CD14-positive monocyte (primary cell): ENCODE measurements at regions not wholly inside any gene's neighbourhood (a gene's known extent, or its start where the extent isn't known, plus 50 kb on each side); places are given as distances from the start of the nearest gene placed in this dataset.

Experiments
- DNase-seq, 3 donors: peaks; one replicate each; pipeline ENCODE4 v3.0.0-alpha.2; 2011 to 2022
- H2AFZ ChIP-seq: 2 replicates; pipeline ENCODE4 v1.6.0; 2012; ENCODE audit warnings: mild to moderate bottlenecking, low read depth, low read length, inconsistent platforms; ENCODE audit not compliant: insufficient read depth, poor library complexity, severe bottlenecking
- H3K27ac ChIP-seq, 2 donors: 1 replicate in 1 of 2; 2 replicates in 1 of 2; pipeline ENCODE4 v1.5.1; 2012 to 2013; ENCODE audit warnings: low read length in 2 of 2, control low read depth in 1 of 2, inconsistent platforms in 1 of 2, low read depth in 1 of 2, mild to moderate bottlenecking in 1 of 2
- H3K27me3 ChIP-seq, 2 donors: one replicate each; pipeline versions ENCODE4 v1.6.0 to v1.6.1; 2011 to 2013; ENCODE audit warnings: low read length in 2 of 2; ENCODE audit not compliant: control insufficient read depth in 2 of 2, insufficient read depth in 2 of 2
- H3K36me3 ChIP-seq, 2 donors: replicated peaks in 1 of 2; 1 replicate in 1 of 2; 2 replicates in 1 of 2; pipeline versions ENCODE4 v1.5.1 to v1.6.1; 2012 to 2013; ENCODE audit warnings: low read length in 2 of 2, control low read depth in 1 of 2, inconsistent platforms in 1 of 2, mild to moderate bottlenecking in 1 of 2; ENCODE audit not compliant: insufficient read depth in 2 of 2, control insufficient read depth in 1 of 2
- H3K4me1 ChIP-seq, 2 donors: 1 replicate in 1 of 2; 2 replicates in 1 of 2; pipeline versions ENCODE4 v1.5.1 to v1.6.1; 2012 to 2013; ENCODE audit warnings: low read length in 2 of 2, control low read depth in 1 of 2, inconsistent platforms in 1 of 2, mild to moderate bottlenecking in 1 of 2, moderate library complexity in 1 of 2; ENCODE audit not compliant: insufficient read depth in 2 of 2, control insufficient read depth in 1 of 2
- H3K4me2 ChIP-seq: replicated peaks from 2 replicates; pipeline ENCODE3; 2012; ENCODE audit warnings: low read length, moderate library complexity, mild to moderate bottlenecking; ENCODE audit not compliant: poor library complexity, severe bottlenecking; ENCODE audit errors: extremely low read depth
- H3K4me3 ChIP-seq, 3 experiments: fragments of 200-600 bp in 1 of 3; sonication (generic) in 1 of 3; replicated peaks in 1 of 3; 1 replicate in 2 of 3; 2 replicates in 1 of 3; pipeline ENCODE4 v1.5.1; 2011 to 2013; ENCODE audit warnings: low read length in 3 of 3, mild to moderate bottlenecking in 3 of 3, control low read depth in 2 of 3, low read depth in 2 of 3, inconsistent platforms in 1 of 3, moderate library complexity in 1 of 3
- H3K79me2 ChIP-seq: 2 replicates; pipeline ENCODE4 v1.6.0; 2012; ENCODE audit warnings: mild to moderate bottlenecking, control low read depth, inconsistent platforms, low read length, moderate library complexity; ENCODE audit not compliant: insufficient read depth
- H3K9ac ChIP-seq: 2 replicates; pipeline ENCODE4 v1.6.0; 2017; ENCODE audit warnings: low read length, mild to moderate bottlenecking; ENCODE audit not compliant: insufficient read depth, poor library complexity, severe bottlenecking
- H3K9me3 ChIP-seq, 2 donors: replicated peaks in 1 of 2; 1 replicate in 1 of 2; 2 replicates in 1 of 2; pipeline versions ENCODE4 v1.5.1 to v1.6.1; 2012 to 2013; ENCODE audit warnings: low read length in 2 of 2, control low read depth in 1 of 2; ENCODE audit not compliant: control insufficient read depth in 1 of 2, insufficient read depth in 1 of 2
- H4K20me1 ChIP-seq: 2 replicates; pipeline ENCODE4 v1.6.0; 2012; ENCODE audit warnings: mild to moderate bottlenecking, low read length, control low read depth, moderate library complexity; ENCODE audit not compliant: insufficient read depth
- H3K27ac Mint-ChIP-seq, 7 donors: one replicate each; pipeline ENCODE4 v1.8.0; 2020; ENCODE audit warnings: mild to moderate bottlenecking in 7 of 7, mixed read lengths in 7 of 7, moderate library complexity in 6 of 7, inconsistent platforms in 2 of 7
- H3K27me3 Mint-ChIP-seq, 3 donors: one replicate each; pipeline ENCODE4 v1.8.0; 2021 to 2022; ENCODE audit warnings: low read depth in 3 of 3, mild to moderate bottlenecking in 3 of 3, mixed read lengths in 3 of 3, moderate library complexity in 3 of 3, inconsistent platforms in 1 of 3
- H3K36me3 Mint-ChIP-seq, 2 donors: one replicate each; pipeline ENCODE4 v1.8.0; 2020; ENCODE audit warnings: mixed read lengths in 2 of 2, inconsistent platforms in 1 of 2, mild to moderate bottlenecking in 1 of 2
- H3K4me1 Mint-ChIP-seq: one replicate; pipeline ENCODE4 v1.8.0; 2020; ENCODE audit warnings: mild to moderate bottlenecking, mixed read lengths
- H3K4me3 Mint-ChIP-seq, 2 donors: one replicate each; pipeline ENCODE4 v1.8.0; 2020; ENCODE audit warnings: mild to moderate bottlenecking in 2 of 2, mixed read lengths in 2 of 2, moderate library complexity in 1 of 2
- H3K9me3 Mint-ChIP-seq, 7 donors: one replicate each; pipeline ENCODE4 v1.8.0; 2020 to 2022; ENCODE audit warnings: mixed read lengths in 7 of 7, mild to moderate bottlenecking in 6 of 7, moderate library complexity in 6 of 7, inconsistent platforms in 2 of 7
- CTCF ChIP-seq: fragments of 200-600 bp; IDR thresholded peaks from one replicate; pipeline ENCODE4 v1.8.0; 2022; ENCODE audit warnings: antibody characterized with exemption, mild to moderate bottlenecking
- WGBS: methylation state at CpG from one replicate; pipeline ENCODE4 v1.1.5; 2013; ENCODE audit warnings: missing lambda C conversion rate; ENCODE audit not compliant: insufficient coverage; 5-methylcytosine and 5-hydroxymethylcytosine counted together
- intact Hi-C, 2 donors: fragments of 100-400 bp; cut with micrococcal nuclease; formaldehyde crosslinking; loops; one replicate each; pipeline versions ENCODE4 v1.15.0 to v1.15.1; 2023

GRCh38 chr12:23359975-23360701, 589.3 kb downstream of the SOX5 start:
- WGBS: no CpG with 5 or more reads among the region's 3 CpGs

GRCh38 chr12:23361971-23362370, 587.5 kb downstream of the SOX5 start:
- H3K27me3 ChIP-seq: no peaks in the 10 kb centered on the region
- WGBS: 88% methylated on average over 1 of the region's 6 CpGs
- H3K79me2 ChIP-seq: no peaks in the 10 kb centered on the region
- Mint-ChIP-seq H3K4me1 (no peaks in the 10 kb centered on the region), H3K36me3 (no peaks in the 10 kb centered on the region), H3K27ac (no peak overlapping the region), H3K27me3 (no peaks in the 10 kb centered on the region), H3K9me3 (peaks cover 0 to 13% (median 3%) of the 10 kb centered on the region in 7 donors), H3K4me3 (no peak overlapping the region)
- H3K4me1 ChIP-seq: no peaks in the 10 kb centered on the region
- TF ChIP-seq CTCF: no peak
- H3K4me3 ChIP-seq: no peak overlapping the region
- intact Hi-C loops: no loop called here
- H3K27ac ChIP-seq: no peak overlapping the region
- no peak for DNase-seq
- H3K4me2 ChIP-seq: no peak overlapping the region
- peaks cover 11 to 21% of the 10 kb centered on the region in 2 donors for H3K9me3 ChIP-seq
- no peak overlapping the region for H3K9ac ChIP-seq
- H2AFZ ChIP-seq: no peak overlapping the region
- no peaks in the 10 kb centered on the region for H3K36me3 ChIP-seq
- H4K20me1 ChIP-seq: no peaks in the 10 kb centered on the region

More at GRCh38 chr12:23359975-23360701, 589.3 kb downstream of the SOX5 start:
- Histone ChIP-seq H3K36me3 (no peaks in the 10 kb centered on the region), H3K27ac (no peak overlapping the region), H3K9ac (no peak overlapping the region), H4K20me1 (no peaks in the 10 kb centered on the region), H3K4me2 (no peak overlapping the region), H3K4me3 (no peak overlapping the region), H3K79me2 (no peaks in the 10 kb centered on the region), H3K9me3 (peaks cover 11 to 21% of the 10 kb centered on the region in 2 donors), H3K4me1 (no peaks in the 10 kb centered on the region), H3K27me3 (no peaks in the 10 kb centered on the region), H2AFZ (no peak overlapping the region)
- Mint-ChIP-seq H3K36me3 (no peaks in the 10 kb centered on the region), H3K4me3 (no peak overlapping the region), H3K27me3 (no peaks in the 10 kb centered on the region), H3K4me1 (no peaks in the 10 kb centered on the region), H3K9me3 (peaks cover 0 to 8% (median 3%) of the 10 kb centered on the region in 7 donors), H3K27ac (no peak overlapping the region)
- intact Hi-C loops: no loop called here
- DNase-seq: no peak
- TF ChIP-seq CTCF: no peak
